OCI-LY7 (cell line): ENCODE measurements at regions not wholly inside any gene's neighbourhood (a gene's known extent, or its start where the extent isn't known, plus 50 kb on each side); places are given as distances from the start of the nearest gene placed in this dataset.

Experiments
- CTCF ChIP-seq: fragments of 200-600 bp; sonication (generic); conservative IDR thresholded peaks from 2 replicates; pipeline ENCODE4 v1.5.1; 2014; ENCODE audit warnings: mild to moderate bottlenecking, antibody characterized with exemption, low read length, moderate library complexity, mixed read lengths
- EZH2phosphoT487 ChIP-seq: fragments of 200-600 bp; sonication (generic); IDR thresholded peaks from 2 replicates; pipeline ENCODE4 v1.6.1; 2018; ENCODE audit warnings: low read depth, borderline replicate concordance, mild to moderate bottlenecking, mixed run types, antibody characterized with exemption, low read length, moderate library complexity, mixed read lengths

- TF ChIP-seq CTCF (no peak), EZH2phosphoT487 (no peak)
These were observed 763.1 kb downstream of the USP25 start for GRCh38 chr21:16492892-16493291.
